GM23248 (cell line): ENCODE measurements at regions not wholly inside any gene's neighbourhood (a gene's known extent, or its start where the extent isn't known, plus 50 kb on each side); places are given as distances from the start of the nearest gene placed in this dataset.

Source experiments
- EZH2 ChIP-seq: fragments of 200-600 bp; sonication (generic); IDR thresholded peaks from 2 replicates; pipeline ENCODE4 v1.6.1; 2018; ENCODE audit warnings: antibody characterized with exemption, mild to moderate bottlenecking; ENCODE audit not compliant: insufficient read depth, poor library complexity, severe bottlenecking
- EZH2phosphoT487 ChIP-seq: fragments of 200-600 bp; sonication (generic); IDR thresholded peaks from 2 replicates; pipeline ENCODE4 v1.6.1; 2018; ENCODE audit warnings: antibody characterized with exemption, moderate library complexity, mild to moderate bottlenecking, low read depth; ENCODE audit not compliant: insufficient read depth

DNA sequence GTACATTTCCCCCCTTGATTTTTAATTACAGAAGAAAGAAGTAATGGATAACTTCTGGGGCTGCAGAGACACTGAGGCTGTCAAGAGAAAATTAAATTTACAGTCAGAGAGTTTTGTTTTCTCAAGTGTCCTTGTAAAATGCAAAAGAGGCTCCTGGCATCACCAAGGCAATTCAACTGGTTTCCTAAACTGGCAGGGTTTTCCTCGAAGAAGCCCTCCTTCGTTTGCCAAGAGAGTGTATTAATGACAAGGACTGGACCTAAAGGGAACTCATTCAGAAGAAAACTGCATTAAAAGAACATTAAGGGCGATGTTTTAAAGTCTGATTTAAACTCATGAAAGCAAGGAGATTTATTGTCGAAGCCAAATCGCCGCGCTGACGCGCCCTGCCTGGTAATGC is 476.9 kb downstream of the ZSWIM6 start:
- TF ChIP-seq EZH2phosphoT487, result no peak
- TF ChIP-seq EZH2, result no peak
